MM.1S (cell line): ENCODE measurements at regions not wholly inside any gene's neighbourhood (a gene's known extent, or its start where the extent isn't known, plus 50 kb on each side); places are given as distances from the start of the nearest gene placed in this dataset.

ENCODE experiments used
- DNase-seq: peaks from one replicate; pipeline ENCODE4 v3.0.0-alpha.2; 2015
- H2AFZ ChIP-seq: fragments of 300-600 bp; sonication (generic); 2 replicates; pipeline ENCODE4 v1.6.0; 2016; ENCODE audit warnings: antibody characterized with exemption, low read length
- H3F3A ChIP-seq: fragments of 300-600 bp; sonication (generic); 2 replicates; pipeline ENCODE4 v1.6.1; 2016; ENCODE audit warnings: mild to moderate bottlenecking, antibody characterized with exemption, low read length, moderate library complexity, mixed read lengths; ENCODE audit not compliant: insufficient read depth
- H3K27ac ChIP-seq: fragments of 300-600 bp; sonication (generic); 2 replicates; pipeline ENCODE4 v1.5.1; 2016; ENCODE audit warnings: mild to moderate bottlenecking, low read length
- H3K27me3 ChIP-seq: fragments of 300-600 bp; sonication (generic); replicated peaks from 2 replicates; pipeline ENCODE4 v1.6.0; 2016; ENCODE audit warnings: low read length; ENCODE audit not compliant: insufficient read depth
- H3K36me3 ChIP-seq: fragments of 300-600 bp; sonication (generic); replicated peaks from 2 replicates; pipeline ENCODE4 v1.6.1; 2016; ENCODE audit warnings: mild to moderate bottlenecking, low read length, mixed read lengths; ENCODE audit not compliant: insufficient read depth
- H3K4me1 ChIP-seq: fragments of 300-600 bp; sonication (generic); 2 replicates; pipeline ENCODE4 v1.6.1; 2016; ENCODE audit warnings: low read length, mixed read lengths
- H3K4me2 ChIP-seq: fragments of 300-600 bp; sonication (generic); 2 replicates; pipeline ENCODE4 v1.6.0; 2016; ENCODE audit warnings: low read depth, low read length
- H3K4me3 ChIP-seq: fragments of 300-600 bp; sonication (generic); 2 replicates; pipeline ENCODE4 v1.5.1; 2016; ENCODE audit warnings: low read length, mixed read lengths
- H3K79me2 ChIP-seq: fragments of 300-600 bp; sonication (generic); 2 replicates; pipeline ENCODE4 v1.6.1; 2016; ENCODE audit warnings: mixed run types, low read length, mixed read lengths
- H3K9ac ChIP-seq: fragments of 300-600 bp; sonication (generic); 2 replicates; pipeline ENCODE4 v1.6.1; 2016; ENCODE audit warnings: low read length, mixed read lengths
- H3K9me2 ChIP-seq: fragments of 300-600 bp; sonication (generic); replicated peaks from 2 replicates; pipeline ENCODE4 v1.6.1; 2016; ENCODE audit warnings: mild to moderate bottlenecking, low read length, mixed read lengths; ENCODE audit not compliant: insufficient read depth
- H3K9me3 ChIP-seq: fragments of 300-600 bp; sonication (generic); replicated peaks from 2 replicates; pipeline ENCODE4 v1.6.1; 2016; ENCODE audit warnings: mild to moderate bottlenecking, low read length, mixed read lengths; ENCODE audit not compliant: insufficient read depth
- H4K20me1 ChIP-seq: fragments of 300-600 bp; sonication (generic); 2 replicates; pipeline ENCODE4 v1.6.1; 2016; ENCODE audit warnings: mild to moderate bottlenecking, low read length, moderate library complexity, mixed read lengths; ENCODE audit not compliant: insufficient read depth
- EZH2 ChIP-seq: fragments of 300-600 bp; sonication (generic); optimal IDR thresholded peaks from 2 replicates; pipeline ENCODE3; 2017; ENCODE audit warnings: low read depth, mild to moderate bottlenecking, antibody characterized with exemption, low read length, mixed read lengths
- EZH2phosphoT487 ChIP-seq: fragments of 300-600 bp; sonication (generic); IDR thresholded peaks from 2 replicates; pipeline ENCODE4 v1.6.1; 2018; ENCODE audit warnings: antibody characterized with exemption, low read length
- TF ChIP-seq, protein P1 (sequence below): fragments of 300-600 bp; sonication (generic); IDR thresholded peaks from 2 replicates; pipeline ENCODE4 v1.5.1; 2016; ENCODE audit warnings: antibody characterized with exemption, low read length, mixed read lengths

DNA sequence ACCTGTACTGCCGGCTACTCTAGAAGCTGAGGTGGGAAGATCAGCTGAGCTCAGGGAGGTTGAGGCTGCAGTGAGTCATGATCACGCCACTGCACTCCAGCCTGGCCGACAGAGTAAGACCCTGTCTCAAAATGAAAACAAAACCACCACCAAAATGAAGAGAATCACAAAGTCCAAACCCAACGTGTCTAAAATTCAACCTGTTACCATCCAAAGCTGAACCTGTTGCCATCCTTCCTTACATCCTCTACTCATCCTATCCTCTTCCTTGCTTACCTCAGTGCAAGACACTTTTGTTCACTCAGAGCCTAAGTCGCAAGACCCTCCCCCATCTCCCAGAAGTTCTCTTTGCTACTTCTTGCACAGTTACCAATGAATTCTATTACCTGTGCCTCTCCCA lies 299.7 kb downstream of the ATP23 start:
- Histone ChIP-seq H3K27ac (no peak overlapping the region), H2AFZ (no peak overlapping the region), H3F3A (no peaks in the 10 kb centered on the region), H3K4me3 (no peak overlapping the region), H3K79me2 (no peaks in the 10 kb centered on the region), H3K9ac (no peak overlapping the region), H3K9me3 (no peaks in the 10 kb centered on the region), H3K4me2 (no peak overlapping the region), H3K27me3 (no peaks in the 10 kb centered on the region), H3K4me1 (no peaks in the 10 kb centered on the region), H3K36me3 (no peaks in the 10 kb centered on the region), H4K20me1 (no peaks in the 10 kb centered on the region), H3K9me2 (no peaks in the 10 kb centered on the region)
- DNase-seq = no peak
- no peak for TF ChIP-seq EZH2phosphoT487
- TF ChIP-seq EZH2 = no peak
- TF ChIP-seq, protein P1, sequence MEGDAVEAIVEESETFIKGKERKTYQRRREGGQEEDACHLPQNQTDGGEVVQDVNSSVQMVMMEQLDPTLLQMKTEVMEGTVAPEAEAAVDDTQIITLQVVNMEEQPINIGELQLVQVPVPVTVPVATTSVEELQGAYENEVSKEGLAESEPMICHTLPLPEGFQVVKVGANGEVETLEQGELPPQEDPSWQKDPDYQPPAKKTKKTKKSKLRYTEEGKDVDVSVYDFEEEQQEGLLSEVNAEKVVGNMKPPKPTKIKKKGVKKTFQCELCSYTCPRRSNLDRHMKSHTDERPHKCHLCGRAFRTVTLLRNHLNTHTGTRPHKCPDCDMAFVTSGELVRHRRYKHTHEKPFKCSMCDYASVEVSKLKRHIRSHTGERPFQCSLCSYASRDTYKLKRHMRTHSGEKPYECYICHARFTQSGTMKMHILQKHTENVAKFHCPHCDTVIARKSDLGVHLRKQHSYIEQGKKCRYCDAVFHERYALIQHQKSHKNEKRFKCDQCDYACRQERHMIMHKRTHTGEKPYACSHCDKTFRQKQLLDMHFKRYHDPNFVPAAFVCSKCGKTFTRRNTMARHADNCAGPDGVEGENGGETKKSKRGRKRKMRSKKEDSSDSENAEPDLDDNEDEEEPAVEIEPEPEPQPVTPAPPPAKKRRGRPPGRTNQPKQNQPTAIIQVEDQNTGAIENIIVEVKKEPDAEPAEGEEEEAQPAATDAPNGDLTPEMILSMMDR = no peak

DNA sequence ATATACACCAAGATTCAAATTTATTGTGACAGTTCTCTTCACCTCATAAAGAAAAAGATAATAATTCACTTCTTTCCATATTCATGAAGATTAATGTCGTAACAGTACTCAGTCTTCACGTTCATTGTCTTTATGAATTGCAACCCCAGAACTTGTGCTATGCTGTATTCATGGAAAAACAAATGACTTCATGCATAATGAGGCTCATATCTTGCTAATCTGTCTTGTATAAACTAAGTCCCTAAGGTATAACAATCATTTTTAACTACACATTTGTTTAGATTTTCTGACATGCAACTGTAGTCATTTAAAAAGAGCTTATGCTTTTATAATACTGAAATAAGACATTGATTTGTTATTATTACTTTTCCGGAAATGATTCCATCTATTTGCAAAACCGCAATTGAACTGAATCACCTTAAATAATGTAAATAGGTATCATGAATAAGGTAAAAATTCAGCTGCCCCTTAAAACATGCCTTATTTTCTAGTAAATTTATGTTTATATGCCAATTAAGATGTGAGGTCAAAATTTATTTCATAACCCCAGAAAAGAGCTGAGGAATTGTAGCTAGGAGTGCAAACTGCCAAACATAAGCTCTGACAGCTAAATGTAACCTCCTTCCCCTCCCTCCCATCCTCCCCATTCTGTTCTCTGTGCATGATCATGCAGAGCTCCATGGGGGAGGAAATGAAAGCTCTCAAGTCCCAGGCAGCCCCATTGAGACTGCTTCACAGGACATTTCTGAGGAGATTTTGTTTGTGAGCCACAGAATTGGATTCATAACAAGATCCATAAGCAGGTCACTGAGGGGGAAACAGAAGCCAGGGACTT lies 301.6 kb downstream of the ATP23 start:
- no peaks in the 10 kb centered on the region for H4K20me1 ChIP-seq
- H3K9ac ChIP-seq = no peak overlapping the region
- H3K9me2 ChIP-seq = no peaks in the 10 kb centered on the region
- H3K27ac ChIP-seq = no peak overlapping the region
- no peaks in the 10 kb centered on the region for H3K9me3 ChIP-seq
- H3K27me3 ChIP-seq = no peaks in the 10 kb centered on the region
- no peaks in the 10 kb centered on the region for H3F3A ChIP-seq
- H3K4me3 ChIP-seq = no peak overlapping the region
- no peaks in the 10 kb centered on the region for H3K36me3 ChIP-seq
- TF ChIP-seq EZH2 (no peak), EZH2phosphoT487 (no peak)
- TF ChIP-seq, protein P1 = no peak
- no peak for DNase-seq
- H3K79me2 ChIP-seq = no peaks in the 10 kb centered on the region
- no peaks in the 10 kb centered on the region for H3K4me1 ChIP-seq
- no peak overlapping the region for H3K4me2 ChIP-seq
- no peak overlapping the region for H2AFZ ChIP-seq

DNA sequence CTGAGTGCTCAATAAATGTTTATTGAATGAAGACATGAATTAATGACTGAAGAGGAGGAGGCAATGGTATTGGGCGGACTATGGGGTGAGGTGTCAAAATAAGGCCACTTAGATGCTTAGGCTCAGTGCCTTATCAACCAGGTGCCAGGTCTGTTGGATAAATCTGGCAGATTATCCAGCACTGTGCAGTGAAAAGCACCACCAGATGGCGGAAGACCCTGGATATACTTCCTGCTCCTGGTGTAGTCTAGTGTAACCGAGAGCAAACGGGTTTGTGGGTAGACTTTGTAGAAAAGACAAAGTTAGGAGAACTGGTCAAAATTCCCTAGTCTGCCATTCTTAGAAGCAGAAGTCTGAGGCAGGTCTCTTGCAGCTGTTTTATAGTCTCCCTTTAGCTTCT lies 306.3 kb downstream of the ATP23 start:
- Histone ChIP-seq H3K9ac (no peak overlapping the region), H3K4me1 (no peaks in the 10 kb centered on the region), H3K27me3 (no peaks in the 10 kb centered on the region), H3K9me3 (no peaks in the 10 kb centered on the region), H3K36me3 (no peaks in the 10 kb centered on the region), H3K79me2 (no peaks in the 10 kb centered on the region), H3K9me2 (no peaks in the 10 kb centered on the region), H3K4me3 (no peak overlapping the region), H2AFZ (no peak overlapping the region), H3K4me2 (no peak overlapping the region), H4K20me1 (no peaks in the 10 kb centered on the region), H3K27ac (no peak overlapping the region), H3F3A (no peaks in the 10 kb centered on the region)
- TF ChIP-seq EZH2phosphoT487 (no peak), EZH2 (no peak)
- TF ChIP-seq, protein P1 = no peak
- DNase-seq = no peak
